A549 (cell line): ENCODE measurements at regions not wholly inside any gene's neighbourhood (a gene's known extent, or its start where the extent isn't known, plus 50 kb on each side); places are given as distances from the start of the nearest gene placed in this dataset.

ENCODE experiments used
- ATAC-seq, 2 experiments: fragments of 200-7000 bp in 1 of 2; fragments of >200 bp in 1 of 2; cut with Nextera tagmentation in 1 of 2; cut with Tn5 transposase in 1 of 2; 3 replicates each; pipeline versions ENCODE4 v1.8.0 to v1.9.1; 2018 to 2020; ENCODE audit warnings: mild to moderate bottlenecking in 1 of 2, moderate library complexity in 1 of 2
- CTCF ChIA-PET: fragments of 300-600 bp; sonication (Branson Sonifier 250); formaldehyde crosslinking; extraction: SDS; loops from one replicate; lab custom pipeline; 2021; ENCODE audit warnings: antibody characterized with exemption, inconsistent platforms; lab: Yijun Ruan, JAX
- POLR2A ChIA-PET: fragments of 350-600 bp; formaldehyde crosslinking; extraction: SDS; loops from one replicate; lab custom pipeline; 2021; ENCODE audit warnings: antibody characterized with exemption, inconsistent platforms; lab: Yijun Ruan, JAX
- DNase-seq, 2 experiments: peaks; one replicate each; pipeline versions ENCODE4 v3.0.0 to v3.0.0-alpha.2; 2011 to 2016; ENCODE audit warnings: low read depth in 1 of 2, low spot score in 1 of 2
- FAIRE-seq: peaks from 2 replicates; lab custom pipeline; 2011; peaks lifted over from hg19 to GRCh38; lab: Jason Lieb, UNC
- H3K27ac ChIP-seq, 2 experiments: fragments of >200 bp; sonication (Bioruptor Twin); formaldehyde crosslinking; 3 replicates each; pipeline ENCODE4 v1.5.1; 2016 to 2017
- H3K4me1 ChIP-seq: fragments of >200 bp; sonication (Bioruptor Twin); formaldehyde crosslinking; 3 replicates; pipeline ENCODE4 v1.6.1; 2016
- H3K4me2 ChIP-seq: fragments of >200 bp; sonication (Bioruptor Twin); formaldehyde crosslinking; 3 replicates; pipeline ENCODE4 v1.6.1; 2016
- H3K4me3 ChIP-seq: fragments of >200 bp; sonication (Bioruptor Twin); formaldehyde crosslinking; 3 replicates; pipeline ENCODE4 v1.5.1; 2016
- H3K9me3 ChIP-seq: fragments of >200 bp; sonication (Bioruptor Twin); formaldehyde crosslinking; 3 replicates; pipeline ENCODE4 v1.6.1; 2016
- BHLHE40 ChIP-seq: IDR thresholded peaks from 2 replicates; pipeline ENCODE4 v1.6.1; 2012; ENCODE audit warnings: low read depth, low read length, inconsistent platforms
- CBX2 ChIP-seq: fragments of 200-600 bp; sonication (generic); IDR thresholded peaks from 2 replicates; pipeline ENCODE4 v1.6.1; 2016; ENCODE audit warnings: low read depth, mild to moderate bottlenecking, borderline replicate concordance
- CHD2 ChIP-seq: fragments of 150-350 bp; IDR thresholded peaks from 2 replicates; pipeline ENCODE4 v1.6.1; 2014; ENCODE audit warnings: low read length; ENCODE audit not compliant: partially characterized antibody
- CTCF ChIP-seq: fragments of >200 bp; sonication (Bioruptor Twin); formaldehyde crosslinking; IDR thresholded peaks from 3 replicates; pipeline ENCODE4 v1.5.1; 2016
- EHF ChIP-seq: fragments of 250-450 bp; sonication (Bioruptor Pico); IDR thresholded peaks from 2 replicates; pipeline ENCODE4 v1.5.0; 2020; ENCODE audit warnings: mild to moderate bottlenecking
- EP300 ChIP-seq, 2 experiments: fragments of >200 bp; sonication (Bioruptor Twin); formaldehyde crosslinking; IDR thresholded peaks; 2 replicates in 1 of 2; 3 replicates in 1 of 2; pipeline ENCODE4 v1.6.1; 2016 to 2017
- ESRRA ChIP-seq: fragments of 150-350 bp; IDR thresholded peaks from 2 replicates; pipeline ENCODE4 v1.6.1; 2014; ENCODE audit warnings: mild to moderate bottlenecking, low read length, borderline replicate concordance
- FOSB ChIP-seq: fragments of 250-450 bp; sonication (Bioruptor Pico); IDR thresholded peaks from 2 replicates; pipeline ENCODE4 v1.5.0; 2020; ENCODE audit warnings: mild to moderate bottlenecking, moderate library complexity
- FOXS1 ChIP-seq: fragments of 250-450 bp; sonication (Bioruptor Pico); IDR thresholded peaks from 2 replicates; pipeline ENCODE4 v1.5.0; 2020; ENCODE audit warnings: mild to moderate bottlenecking, moderate library complexity
- HDAC2 ChIP-seq: fragments of 200-600 bp; sonication (generic); IDR thresholded peaks from 2 replicates; pipeline ENCODE4 v1.6.1; 2016
- HOXB13 ChIP-seq: fragments of 250-450 bp; sonication (Bioruptor Pico); IDR thresholded peaks from 2 replicates; pipeline ENCODE4 v1.5.0; 2020; ENCODE audit warnings: low read depth, mild to moderate bottlenecking, moderate library complexity
- HOXB5 ChIP-seq: fragments of 250-450 bp; sonication (Bioruptor Pico); IDR thresholded peaks from 2 replicates; pipeline ENCODE4 v1.5.0; 2020; ENCODE audit warnings: mild to moderate bottlenecking, moderate library complexity
- KDM1A ChIP-seq: fragments of 200-600 bp; sonication (generic); IDR thresholded peaks from 2 replicates; pipeline ENCODE4 v1.6.1; 2016; ENCODE audit warnings: low read depth, mild to moderate bottlenecking
- MAFK ChIP-seq: fragments of 450-650 bp; IDR thresholded peaks from 2 replicates; pipeline ENCODE4 v1.6.1; 2014; ENCODE audit not compliant: partially characterized antibody
- NPAS2 ChIP-seq: fragments of 250-450 bp; sonication (Bioruptor Pico); IDR thresholded peaks from 2 replicates; pipeline ENCODE4 v1.8.0; 2022; ENCODE audit warnings: mild to moderate bottlenecking, moderate library complexity, borderline replicate concordance
- POLR2A ChIP-seq: IDR thresholded peaks from 2 replicates; pipeline ENCODE4 v1.6.1; 2012; ENCODE audit warnings: mild to moderate bottlenecking, low read length
- RAD21 ChIP-seq, 2 experiments: fragments of >200 bp in 1 of 2; sonication (Bioruptor Twin) in 1 of 2; formaldehyde crosslinking in 1 of 2; IDR thresholded peaks in 1 of 2; conservative IDR thresholded peaks in 1 of 2; 2 replicates in 1 of 2; 3 replicates in 1 of 2; pipeline ENCODE4 v1.6.1; 2012 to 2018; ENCODE audit warnings: inconsistent platforms in 1 of 2
- RCOR1 ChIP-seq: fragments of 150-350 bp; IDR thresholded peaks from 2 replicates; pipeline ENCODE4 v1.6.1; 2014; ENCODE audit warnings: antibody characterized with exemption, low read length, low read depth
- RFX5 ChIP-seq: fragments of 450-650 bp; IDR thresholded peaks from 2 replicates; pipeline ENCODE4 v1.7.1; 2014; ENCODE audit warnings: antibody characterized with exemption, mild to moderate bottlenecking, moderate library complexity
- SMC3 ChIP-seq: fragments of >200 bp; sonication (Bioruptor Twin); formaldehyde crosslinking; IDR thresholded peaks from 3 replicates; pipeline ENCODE4 v1.6.1; 2018; ENCODE audit warnings: inconsistent platforms
- SREBF2 ChIP-seq: fragments of 450-650 bp; IDR thresholded peaks from 2 replicates; pipeline ENCODE4 v1.6.1; 2014; ENCODE audit warnings: mild to moderate bottlenecking, moderate library complexity
- TFCP2L1 ChIP-seq: fragments of 250-450 bp; sonication (Bioruptor Pico); IDR thresholded peaks from 2 replicates; pipeline ENCODE4 v1.5.0; 2021; ENCODE audit warnings: mild to moderate bottlenecking
- TP53 ChIP-seq: fragments of 250-450 bp; sonication (Bioruptor Pico); IDR thresholded peaks from 2 replicates; pipeline ENCODE4 v1.5.0; 2021; ENCODE audit warnings: mild to moderate bottlenecking, moderate library complexity
- ZFP36 ChIP-seq: fragments of 450-650 bp; IDR thresholded peaks from 2 replicates; pipeline ENCODE4 v1.6.1; 2014; ENCODE audit warnings: borderline replicate concordance; ENCODE audit not compliant: partially characterized antibody
- WGBS: methylation state at CpG from one replicate; pipeline ENCODE4 v1.1.6; 2017; ENCODE audit errors: missing lambda C conversion rate; 5-methylcytosine and 5-hydroxymethylcytosine counted together
- TF ChIP-seq, protein P1 (sequence below): IDR thresholded peaks from 2 replicates; pipeline ENCODE4 v1.6.1; 2012

DNA sequence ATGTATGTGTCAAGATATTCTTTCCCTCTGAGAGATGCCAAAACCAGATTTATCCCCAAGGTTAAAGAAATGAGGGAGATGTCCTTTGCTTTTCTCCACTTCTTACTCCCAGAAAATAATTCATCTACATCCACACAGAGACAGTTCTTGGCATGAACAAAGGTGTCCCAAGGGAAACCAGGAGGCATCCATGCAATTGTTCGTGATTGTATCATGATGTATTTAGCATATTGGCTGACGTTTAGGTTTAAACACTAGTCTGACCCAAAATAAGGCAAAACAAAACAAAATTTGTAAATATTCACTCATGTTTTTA lies 223.9 kb downstream of the C7orf25 start:
- CTCF ChIA-PET: no interaction called here
- FAIRE-seq: no peak

GRCh38 chr7:42687211-42688055 lies 224.4 kb downstream of the C7orf25 start:
- ATAC-seq: no peak
- CTCF ChIA-PET: no interaction called here
- WGBS: 38% methylated on average over 9 of the region's 9 CpGs

More for the DNA sequence above, 223.9 kb downstream of the C7orf25 start:
- Histone ChIP-seq H3K27ac (no peak overlapping the region), H3K4me3 (no peak overlapping the region), H3K9me3 (no peaks in the 10 kb centered on the region), H3K4me2 (no peak overlapping the region), H3K4me1 (no peaks in the 10 kb centered on the region)
- POLR2A ChIA-PET: no interaction called here
- WGBS: 13% methylated on average over 2 of the region's 2 CpGs
- ATAC-seq: no peak
- DNase-seq: no peak
- no peak for TF ChIP-seq EHF (CRISPR knock-in tag)
- TF ChIP-seq HOXB5 (CRISPR knock-in tag): no peak
- no peak for TF ChIP-seq HDAC2
- TF ChIP-seq, protein P1, sequence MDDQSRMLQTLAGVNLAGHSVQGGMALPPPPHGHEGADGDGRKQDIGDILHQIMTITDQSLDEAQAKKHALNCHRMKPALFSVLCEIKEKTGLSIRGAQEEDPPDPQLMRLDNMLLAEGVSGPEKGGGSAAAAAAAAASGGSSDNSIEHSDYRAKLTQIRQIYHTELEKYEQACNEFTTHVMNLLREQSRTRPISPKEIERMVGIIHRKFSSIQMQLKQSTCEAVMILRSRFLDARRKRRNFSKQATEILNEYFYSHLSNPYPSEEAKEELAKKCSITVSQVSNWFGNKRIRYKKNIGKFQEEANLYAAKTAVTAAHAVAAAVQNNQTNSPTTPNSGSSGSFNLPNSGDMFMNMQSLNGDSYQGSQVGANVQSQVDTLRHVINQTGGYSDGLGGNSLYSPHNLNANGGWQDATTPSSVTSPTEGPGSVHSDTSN: no peak
- no peak for TF ChIP-seq CTCF
- TF ChIP-seq FOXS1: no peak
- TF ChIP-seq TFCP2L1 (CRISPR knock-in tag): no peak
- TF ChIP-seq EP300 (IDR thresholded peaks at IDR 0.05): no peak
- TF ChIP-seq NPAS2 (CRISPR knock-in tag): no peak
- no peak for TF ChIP-seq POLR2A
- TF ChIP-seq CBX2: no peak
- no peak for TF ChIP-seq ESRRA
- TF ChIP-seq MAFK: no peak
- TF ChIP-seq BHLHE40: no peak
- no peak for TF ChIP-seq SMC3
- TF ChIP-seq KDM1A: no peak

DNA sequence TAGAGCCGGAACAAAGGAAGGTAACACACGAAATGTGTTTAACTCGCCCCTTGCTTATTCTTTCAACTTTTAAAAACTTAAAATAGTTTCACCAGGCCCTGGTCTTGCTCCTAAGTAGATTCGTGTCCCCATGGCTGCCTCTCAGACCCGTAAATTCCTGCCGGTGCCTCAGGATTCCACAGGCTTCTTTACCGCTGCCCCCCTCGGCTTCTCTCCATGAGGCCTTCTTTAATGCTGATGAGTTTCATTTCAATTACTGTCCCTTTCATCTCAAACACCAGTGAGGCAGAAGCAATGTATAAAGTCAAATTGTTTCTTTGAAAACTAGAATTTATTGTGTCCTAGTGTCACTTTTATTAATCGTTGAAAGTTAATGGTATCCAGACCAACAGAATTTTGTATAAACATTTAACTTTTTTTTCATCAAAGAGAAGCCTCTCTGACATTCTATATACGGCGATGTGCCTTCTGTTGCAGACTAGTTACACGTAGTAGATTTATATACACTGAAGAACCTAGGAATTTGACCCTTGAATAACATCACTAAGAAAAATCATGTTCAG lies 225.2 kb downstream of the C7orf25 start:
- CTCF ChIA-PET: no interaction called here
- DNase-seq (no peak), FAIRE-seq (no peak), ATAC-seq (no peak)
- POLR2A ChIA-PET: no interaction called here
- TF ChIP-seq SREBF2 (no peak), FOSB (CRISPR knock-in tag) (no peak), ZFP36 (no peak), HOXB13 (CRISPR knock-in tag) (no peak), BHLHE40 (no peak), RAD21 (conservative IDR thresholded peaks at IDR 0.05 in 1 of 2, IDR thresholded peaks at IDR 0.05 in 1 of 2) (no peak), RCOR1 (no peak), CHD2 (no peak)
- Histone ChIP-seq H3K4me2 (no peak overlapping the region), H3K27ac (no peak overlapping the region), H3K9me3 (no peaks in the 10 kb centered on the region), H3K4me3 (no peak overlapping the region), H3K4me1 (no peaks in the 10 kb centered on the region)
- 37% methylated on average over 12 of the region's 12 CpGs for WGBS

More at GRCh38 chr7:42687211-42688055, 224.4 kb downstream of the C7orf25 start:
- Histone ChIP-seq H3K9me3 (no peaks in the 10 kb centered on the region), H3K4me3 (no peak overlapping the region), H3K4me1 (no peaks in the 10 kb centered on the region), H3K4me2 (no peak overlapping the region), H3K27ac (no peak overlapping the region)
- TF ChIP-seq ZFP36: no peak
- TF ChIP-seq TP53: no peak
- no peak for TF ChIP-seq RFX5
- DNase-seq (no peak), FAIRE-seq (no peak)
- POLR2A ChIA-PET: no interaction called here
